Heart left ventricle (tissue), 16 donors: ENCODE measurements at regions not wholly inside any gene's neighbourhood (a gene's known extent, or its start where the extent isn't known, plus 50 kb on each side); places are given as distances from the start of the nearest gene placed in this dataset.

Source experiments
- ATAC-seq, 4 donors: fragments of 200-7000 bp; cut with Tn5 transposase; one replicate each; pipeline ENCODE4 v1.9.1; 2020 to 2022; ENCODE audit warnings: moderate library complexity in 4 of 4, mild to moderate bottlenecking in 3 of 4, moderate number of reproducible peaks in 1 of 4
- DNase-seq, 5 donors: peaks; one replicate each; pipeline ENCODE4 v3.0.0-alpha.2; 2020
- H3K27ac ChIP-seq, 12 donors: fragments of 200-600 bp; sonication (generic) in 4 of 12; one replicate each; pipeline versions ENCODE4 v1.5.0 to v1.8.0; 2016 to 2022; ENCODE audit warnings: mild to moderate bottlenecking in 2 of 12
- H3K27me3 ChIP-seq, 9 donors: fragments of 200-600 bp; sonication (generic) in 2 of 9; one replicate each; pipeline versions ENCODE4 v1.5.1 to v1.8.0; 2016 to 2022; ENCODE audit warnings: mild to moderate bottlenecking in 3 of 9
- H3K36me3 ChIP-seq, 9 donors: fragments of 200-600 bp; sonication (generic) in 2 of 9; one replicate each; pipeline versions ENCODE4 v1.5.0 to v1.8.0; 2018 to 2022; ENCODE audit warnings: mild to moderate bottlenecking in 2 of 9
- H3K4me1 ChIP-seq, 12 donors: fragments of 200-600 bp; sonication (generic) in 4 of 12; one replicate each; pipeline versions ENCODE4 v1.5.0 to v1.8.0; 2016 to 2022; ENCODE audit warnings: mild to moderate bottlenecking in 3 of 12
- H3K4me3 ChIP-seq, 12 donors: fragments of 200-600 bp; sonication (generic) in 4 of 12; one replicate each; pipeline versions ENCODE4 v1.5.0 to v1.8.0; 2017 to 2022; ENCODE audit warnings: mild to moderate bottlenecking in 9 of 12, moderate library complexity in 4 of 12
- H3K9me3 ChIP-seq, 12 donors: fragments of 200-600 bp; sonication (generic) in 4 of 12; one replicate each; pipeline versions ENCODE4 v1.5.0 to v1.8.0; 2016 to 2022; ENCODE audit warnings: mild to moderate bottlenecking in 1 of 12
- CTCF ChIP-seq, 12 donors: fragments of 200-600 bp; sonication (generic) in 4 of 12; IDR thresholded peaks; one replicate each; pipeline versions ENCODE4 v1.5.0 to v1.8.0; 2018 to 2022; ENCODE audit warnings: antibody characterized with exemption in 12 of 12, mild to moderate bottlenecking in 5 of 12
- POLR2A ChIP-seq, 2 donors: fragments of 450-650 bp; IDR thresholded peaks; one replicate each; pipeline ENCODE4 v1.6.1; 2017; ENCODE audit warnings: antibody characterized with exemption in 2 of 2, mild to moderate bottlenecking in 2 of 2, moderate library complexity in 2 of 2
- WGBS, 4 donors: extraction: QIAGEN DNeasy Blood & Tissue Kit in 2 of 4; methylation state at CpG; one replicate each; pipeline versions ENCODE4 v1.1.5 to v1.1.7; 2013 to 2018; 5-methylcytosine and 5-hydroxymethylcytosine counted together
- intact Hi-C, 10 donors: fragments of 100-400 bp; cut with DNase I; formaldehyde crosslinking; loops; one replicate each; pipeline versions ENCODE4 v1.11.1 to v1.14.2; 2022
- donor health status: ischemic (EF 13 %, LVEDD 7.1; RV severe dilation, severe dysfunction).
- donor health status: healthy with polysubstance abuse.
- donor health status: DM: no; HTN: yes; CAD: no.
- donor health status: DM: no; HTN: no; CAD: no.
- donor health status: ischemic (EF 25% LVEDD 6.9; RV normal size, moderate dysfunction).
- donor health status: ischemic (EF 25% LVEDD 5.7; RV mildly dilated, moderate dysfunction).
- donor health status: healthy.
- donor health status: DM: yes; HTN: yes; CAD: no.
- donor health status: ischemic (EF 35%, LVEDD 5.7; RV mildly dilated, moderate dysfunction).
- donor health status: nonischemic (EF 11% LVEDD 7.7; RV severe dilation, severe dysfunction).
- donor health status: DM: yes; HTN: yes; CAD: no.
- donor health status: PGD.
- donor health status: ischemic (EF 29% LVEDD 5.4; RV normal size, mild dysfunction).
- donor health status: nonischemic (EF 23%, LVEDD 6.1; RV moderate dilation, normal function).

DNA sequence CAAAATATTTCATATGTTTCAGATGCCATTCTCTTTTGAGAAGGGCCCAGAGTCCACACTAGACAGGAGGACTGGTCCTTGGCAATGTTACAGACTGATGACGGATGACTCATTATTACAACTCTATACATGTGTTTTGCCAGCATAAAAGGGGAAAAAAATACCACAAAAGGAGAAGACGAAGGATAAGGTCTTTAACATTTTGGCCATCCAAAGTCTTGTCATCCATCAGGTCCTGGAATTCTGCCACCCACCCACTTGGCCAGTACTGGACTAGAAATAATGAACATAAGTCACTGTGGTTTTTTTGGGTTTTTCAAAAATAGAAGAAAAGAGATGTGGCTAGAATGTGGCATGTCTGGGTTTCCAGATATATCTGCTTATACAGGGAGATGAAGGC lies 57.7 kb upstream of the BDNF start:
- intact Hi-C loops: no loop called here
- Histone ChIP-seq H3K36me3 (no peaks in the 10 kb centered on the region), H3K27me3 (no peaks in the 10 kb centered on the region), H3K27ac (no peak overlapping the region), H3K4me1 (no peaks in the 10 kb centered on the region), H3K4me3 (no peak overlapping the region), H3K9me3 (no peaks in the 10 kb centered on the region)
- WGBS, 4 donors: 57 to 79% (median 66%) methylated on average over 2 of the region's 2 CpGs
- DNase-seq (no peak), ATAC-seq (no peak)
- TF ChIP-seq CTCF (IDR thresholded peaks at IDR 0.05) (no peak), POLR2A (IDR thresholded peaks at IDR 0.05) (no peak)

DNA sequence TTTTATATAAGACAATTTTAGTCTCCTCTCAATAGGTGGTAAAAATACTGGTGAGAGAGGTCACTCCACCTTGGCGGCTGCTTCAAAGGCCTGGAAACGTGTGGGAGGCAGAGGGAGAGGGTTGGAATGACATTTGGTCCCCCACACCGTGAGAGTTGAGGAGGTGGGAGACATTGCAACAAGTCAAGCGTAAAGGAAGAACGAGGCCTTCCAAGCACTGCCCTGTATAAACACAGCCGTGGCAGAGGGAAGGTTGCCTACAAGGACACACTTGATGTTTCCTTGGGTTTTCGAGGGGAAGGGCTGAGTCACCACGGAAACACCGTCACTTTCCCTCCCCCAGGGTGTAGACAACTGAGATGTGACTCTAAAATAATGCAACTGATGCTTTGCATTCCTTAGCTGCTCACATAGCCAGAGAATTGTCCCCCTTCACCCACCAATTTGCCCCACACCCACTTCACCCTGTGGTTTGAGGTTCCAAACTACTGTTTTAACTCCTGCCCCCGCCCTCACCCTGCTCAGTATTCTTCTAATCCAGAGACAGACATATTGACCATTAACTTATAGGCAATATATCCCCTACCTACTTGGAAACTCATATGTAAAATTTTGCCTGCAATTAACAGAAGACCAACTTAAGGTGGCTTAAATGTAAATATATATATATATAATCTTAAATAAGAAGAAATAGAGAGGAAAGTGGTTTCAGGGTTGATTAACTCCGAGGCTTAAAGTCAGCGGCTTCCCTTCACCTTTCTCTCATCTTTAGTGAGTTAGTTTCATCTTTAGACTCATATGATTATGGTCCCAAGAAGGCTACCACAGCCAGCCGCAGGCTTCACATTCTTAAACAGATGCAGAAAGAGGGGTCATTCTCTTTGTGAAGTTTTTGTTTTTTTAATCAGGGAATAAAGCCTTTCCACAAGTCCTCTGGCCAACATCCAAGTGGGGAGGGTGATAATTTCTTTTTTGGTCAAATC lies 54.1 kb upstream of the BDNF start:
- no peaks in the 10 kb centered on the region for H3K4me1 ChIP-seq
- no peaks in the 10 kb centered on the region for H3K36me3 ChIP-seq
- no peak overlapping the region for H3K4me3 ChIP-seq
- H3K9me3 ChIP-seq: no peaks in the 10 kb centered on the region
- WGBS, 4 donors: 66 to 73% (median 67%) methylated on average over 13 of the region's 13 CpGs
- ATAC-seq (no peak), DNase-seq (no peak)
- no peaks in the 10 kb centered on the region for H3K27me3 ChIP-seq
- intact Hi-C loops: no loop called here
- H3K27ac ChIP-seq: no peak overlapping the region
- TF ChIP-seq POLR2A (IDR thresholded peaks at IDR 0.05) (no peak), CTCF (IDR thresholded peaks at IDR 0.05) (no peak)
